ENCODE measurements at regions not wholly inside any gene's neighbourhood (a gene's known extent, or its start where the extent isn't known, plus 50 kb on each side); places are given as distances from the start of the nearest gene placed in this dataset.

DNA sequence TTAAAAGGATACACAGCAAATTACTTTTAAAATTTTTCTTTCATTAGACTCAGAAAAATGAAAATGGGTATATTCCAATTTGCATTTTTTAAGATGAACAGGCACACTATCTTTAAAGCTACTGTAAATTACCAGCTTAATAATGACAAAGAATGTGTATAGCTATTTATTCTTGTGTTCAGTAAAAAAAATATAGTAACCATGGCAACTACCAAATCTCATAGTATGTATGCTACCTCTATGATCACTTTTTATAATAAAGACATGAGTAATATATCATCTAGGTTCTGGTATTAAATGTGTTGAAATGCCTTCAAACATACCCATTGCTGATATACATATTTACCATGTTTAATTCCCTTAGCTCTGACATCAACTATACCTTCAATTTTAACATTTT is 383.2 kb downstream of the FOXG1 start:
- TF ChIP-seq CTCF (IDR thresholded peaks at IDR 0.05) (no peak), POLR2A (IDR thresholded peaks at IDR 0.05) (no peak), POLR2AphosphoS5 (IDR thresholded peaks at IDR 0.05) (no peak)
